ENCODE measurements at regions not wholly inside any gene's neighbourhood (a gene's known extent, or its start where the extent isn't known, plus 50 kb on each side); places are given as distances from the start of the nearest gene placed in this dataset.

- no peak overlapping the region for H3K4me2 ChIP-seq (ENCODE audit: insufficient read depth, insufficient read length, low read length)
- H2BK20ac ChIP-seq (ENCODE audit: low read depth, low read length, poor library complexity, severe bottlenecking): no peak overlapping the region
- no peak overlapping the region for H4K5ac ChIP-seq (ENCODE audit: insufficient read length, low read depth, low read length)
- TF ChIP-seq, protein P1, sequence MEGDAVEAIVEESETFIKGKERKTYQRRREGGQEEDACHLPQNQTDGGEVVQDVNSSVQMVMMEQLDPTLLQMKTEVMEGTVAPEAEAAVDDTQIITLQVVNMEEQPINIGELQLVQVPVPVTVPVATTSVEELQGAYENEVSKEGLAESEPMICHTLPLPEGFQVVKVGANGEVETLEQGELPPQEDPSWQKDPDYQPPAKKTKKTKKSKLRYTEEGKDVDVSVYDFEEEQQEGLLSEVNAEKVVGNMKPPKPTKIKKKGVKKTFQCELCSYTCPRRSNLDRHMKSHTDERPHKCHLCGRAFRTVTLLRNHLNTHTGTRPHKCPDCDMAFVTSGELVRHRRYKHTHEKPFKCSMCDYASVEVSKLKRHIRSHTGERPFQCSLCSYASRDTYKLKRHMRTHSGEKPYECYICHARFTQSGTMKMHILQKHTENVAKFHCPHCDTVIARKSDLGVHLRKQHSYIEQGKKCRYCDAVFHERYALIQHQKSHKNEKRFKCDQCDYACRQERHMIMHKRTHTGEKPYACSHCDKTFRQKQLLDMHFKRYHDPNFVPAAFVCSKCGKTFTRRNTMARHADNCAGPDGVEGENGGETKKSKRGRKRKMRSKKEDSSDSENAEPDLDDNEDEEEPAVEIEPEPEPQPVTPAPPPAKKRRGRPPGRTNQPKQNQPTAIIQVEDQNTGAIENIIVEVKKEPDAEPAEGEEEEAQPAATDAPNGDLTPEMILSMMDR (conservative IDR thresholded peaks at IDR 0.05): peak; percentile 18; the same call in 1 of the 3 replicates
- no peak overlapping the region for H4K91ac ChIP-seq (ENCODE audit: insufficient read length, low read depth, low read length)
- no peak overlapping the region for H3K27ac Mint-ChIP-seq
- no peak overlapping the region for H3K4ac ChIP-seq (ENCODE audit: low read depth, low read length)
- H3K9me3 ChIP-seq (ENCODE audit: control insufficient read depth, low read depth, low read length): no peaks in the 10 kb centered on the region
- H3K36me3 Mint-ChIP-seq (ENCODE audit: insufficient read depth in 1 of 3, low read depth in 3 of 3): no peaks in the 10 kb centered on the region
- no peak overlapping the region for H2AK5ac ChIP-seq (ENCODE audit: insufficient read length, low read length)
- H3K79me2 ChIP-seq (ENCODE audit: insufficient read depth, low read length): no peaks in the 10 kb centered on the region
- 0 out of 4 replicates have a peak, but pooled peaks cover 0 to 4% of the 10 kb centered on the region in 2 experiments for H3K4me1 Mint-ChIP-seq
- no peak overlapping the region for H3T11ph ChIP-seq (ENCODE audit: low read length)
- no peak overlapping the region for H3K14ac ChIP-seq (ENCODE audit: insufficient read depth, low read length)
- H3K23ac ChIP-seq (ENCODE audit: insufficient read length, low read depth, low read length): no peak overlapping the region
- no peaks in the 10 kb centered on the region for H3K9me3 Mint-ChIP-seq
- H3K9ac ChIP-seq (ENCODE audit: extremely low read depth, insufficient read length, low read length): no peak overlapping the region
- no peak overlapping the region for H2BK120ac ChIP-seq (ENCODE audit: low read depth, low read length, poor library complexity, severe bottlenecking)
- no peaks in the 10 kb centered on the region; the same call in none of the 2 replicates for H3K27me3 Mint-ChIP-seq (ENCODE audit: low read depth)
- no peak overlapping the region for H3K56ac ChIP-seq (ENCODE audit: insufficient read length, low read depth, low read length)
- H3K27me3 ChIP-seq (ENCODE audit: insufficient read depth, low read length): no peaks in the 10 kb centered on the region
- no peak overlapping the region for H4K8ac ChIP-seq (replicated peaks; ENCODE audit: insufficient read length, low read depth, low read length)
- H2BK12ac ChIP-seq (ENCODE audit: insufficient read length, low read depth, low read length): no peak overlapping the region
- H3K4me3 Mint-ChIP-seq: no peak overlapping the region
- H2BK15ac ChIP-seq (ENCODE audit: low read depth, low read length): no peak overlapping the region
- no peak overlapping the region for H3K27ac ChIP-seq (ENCODE audit: insufficient read length, low read depth, low read length)
- no peak overlapping the region for H2AFZ ChIP-seq (ENCODE audit: low read length)
- no peaks in the 10 kb centered on the region for H4K20me1 ChIP-seq (ENCODE audit: control insufficient read depth, insufficient read depth, insufficient read length)
- H3K18ac ChIP-seq (ENCODE audit: insufficient read length, low read depth, low read length): no peak overlapping the region
- no CpG with 5 or more reads among the region's 5 CpGs for WGBS (ENCODE audit: extremely low coverage, insufficient read length, low lambda C conversion rate)
- H3K79me1 ChIP-seq (ENCODE audit: insufficient read depth, low read depth, low read length, poor library complexity, severe bottlenecking): no peaks in the 10 kb centered on the region
- no peaks in the 10 kb centered on the region for H3K4me1 ChIP-seq (ENCODE audit: insufficient read depth, low read length)
- no peaks in the 10 kb centered on the region for H3K23me2 ChIP-seq (ENCODE audit: insufficient read length, low read depth, low read length, poor library complexity, severe bottlenecking)
- peak; percentile 46 for DNase-seq
- no peak overlapping the region for H2BK5ac ChIP-seq (ENCODE audit: insufficient read length, low read length)
Measured at GRCh38 chr17:59451706-59452105, 113.7 kb upstream of the DHX40 start.
